Amniotic stem cell (primary cell): ENCODE measurements at regions not wholly inside any gene's neighbourhood (a gene's known extent, or its start where the extent isn't known, plus 50 kb on each side); places are given as distances from the start of the nearest gene placed in this dataset.
"Not testable (repeated sequence)": the region's sequence is repeated elsewhere in the genome, so short reads cannot be mapped to it uniquely, and the experiment has no call there.

Experiments used
- DNase-seq: peaks from one replicate; lab custom pipeline; 2025; lab: John Stamatoyannopoulos, UW

DNA sequence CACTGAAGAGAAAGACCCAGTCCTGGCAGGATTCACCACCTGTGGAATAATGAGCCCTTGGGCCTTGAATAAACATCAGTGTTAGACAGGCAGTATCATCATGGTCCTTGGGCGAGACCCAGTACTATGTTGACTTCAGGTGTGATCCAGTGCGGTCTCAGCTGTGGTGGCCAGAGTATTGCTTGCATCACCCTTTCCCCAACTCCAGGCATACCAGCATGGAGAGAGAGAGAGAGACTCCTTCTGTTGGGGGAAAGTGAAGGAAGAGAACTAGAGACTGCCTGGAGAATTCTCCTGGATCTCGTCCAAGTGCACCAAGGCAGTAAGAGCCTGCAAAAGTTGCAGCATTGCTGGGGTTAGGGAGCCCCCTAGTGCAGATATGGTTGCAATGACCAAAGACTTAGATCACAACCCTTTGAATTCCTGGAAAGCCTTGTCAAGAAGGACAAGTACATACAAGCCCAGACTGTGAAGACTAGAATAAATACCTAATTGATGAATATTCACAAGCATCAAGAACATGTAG, 61.1 kb upstream of the VAMP7 start:
- peak; percentile 18 for DNase-seq

DNA sequence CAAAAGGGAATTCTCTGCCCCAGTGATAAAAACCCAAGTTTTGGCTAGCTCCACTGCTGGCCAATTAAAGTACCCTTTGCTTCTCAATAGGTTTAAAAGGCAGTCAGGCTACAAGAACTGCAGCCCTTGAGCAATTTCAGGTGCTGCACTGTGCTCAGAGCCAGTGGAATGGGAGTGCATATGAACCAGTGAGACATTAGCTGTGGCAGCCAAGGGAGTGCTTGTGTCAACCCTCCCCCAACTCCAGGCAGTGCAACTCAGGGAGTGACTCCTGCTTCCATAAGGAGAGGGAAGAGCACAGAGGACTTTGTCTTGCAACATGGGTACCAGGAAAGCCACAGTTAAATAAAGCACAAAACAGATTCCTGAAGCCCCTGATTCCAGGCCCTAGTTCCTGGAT, 61.6 kb upstream of the VAMP7 start:
- DNase-seq, result no peak

DNA sequence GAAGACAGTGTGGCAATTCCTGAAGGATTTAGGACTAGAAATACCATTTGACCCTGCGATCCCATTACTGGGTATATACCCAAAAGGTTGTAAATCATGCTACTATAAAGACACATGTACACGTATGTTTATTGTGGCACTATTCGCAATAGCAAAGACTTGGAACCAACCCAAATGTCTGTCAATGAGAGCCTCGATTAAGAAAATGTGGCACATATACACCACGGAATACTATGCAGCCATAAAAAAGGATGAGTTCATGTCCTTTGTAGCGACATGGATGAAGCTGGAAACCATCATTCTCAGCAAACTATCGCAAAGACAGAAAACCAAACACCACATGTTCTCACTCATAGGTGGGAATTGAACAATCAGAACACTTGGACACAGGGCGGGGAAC, 66.8 kb upstream of the VAMP7 start:
- not testable (repeated sequence) for DNase-seq

DNA sequence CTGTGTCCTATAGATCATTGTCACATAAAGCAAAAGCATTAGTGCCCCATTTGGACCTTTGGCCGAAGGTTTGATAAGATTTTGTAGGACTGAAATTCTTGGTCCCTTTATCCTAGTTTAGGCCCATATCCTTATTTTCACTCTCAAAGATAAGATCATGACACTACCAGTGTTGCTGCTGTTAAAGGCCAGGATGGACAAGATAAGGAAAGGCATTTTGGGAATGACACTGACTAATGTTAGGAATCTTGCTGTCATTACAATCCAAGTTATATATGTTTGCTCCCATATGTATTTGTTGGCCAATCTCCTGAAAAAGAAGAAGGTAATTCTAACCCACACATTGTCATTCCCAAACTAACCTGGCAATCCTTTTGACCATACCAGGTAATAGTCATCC, 101.3 kb upstream of the VAMP7 start:
- no peak for DNase-seq

DNA sequence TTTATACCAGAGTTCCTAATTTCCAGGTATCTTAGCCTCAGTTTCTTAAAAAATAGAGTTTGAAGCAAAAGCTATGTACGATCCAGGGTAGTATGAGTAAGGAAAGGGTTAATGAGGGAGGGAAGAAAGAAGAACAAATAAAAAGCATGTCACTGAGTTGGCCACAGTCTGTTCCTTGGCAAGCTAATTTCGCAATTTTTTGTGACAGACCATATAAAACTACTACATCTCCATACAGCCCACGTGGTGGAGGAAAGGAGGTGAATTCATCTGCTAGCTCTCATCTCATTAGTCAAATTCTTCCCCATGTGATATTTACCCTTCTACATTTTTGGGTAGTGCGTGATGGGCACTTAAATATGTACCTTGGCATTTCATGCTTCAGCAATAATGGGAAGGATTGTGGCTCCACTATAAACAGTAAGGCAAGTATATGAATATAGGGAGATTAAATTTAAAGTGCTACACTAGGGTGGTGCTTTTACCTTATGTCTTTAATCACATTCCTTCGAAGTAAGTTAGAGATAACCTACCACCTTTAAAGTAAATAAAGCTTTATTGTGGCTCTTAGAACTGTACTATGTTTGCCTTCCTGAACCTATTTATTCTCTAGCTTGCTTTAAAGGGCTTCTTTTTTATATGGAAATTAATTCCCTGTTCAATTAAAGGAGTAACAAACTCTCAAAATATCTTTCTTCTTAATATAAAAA, 102.1 kb upstream of the VAMP7 start:
- no peak for DNase-seq

DNA sequence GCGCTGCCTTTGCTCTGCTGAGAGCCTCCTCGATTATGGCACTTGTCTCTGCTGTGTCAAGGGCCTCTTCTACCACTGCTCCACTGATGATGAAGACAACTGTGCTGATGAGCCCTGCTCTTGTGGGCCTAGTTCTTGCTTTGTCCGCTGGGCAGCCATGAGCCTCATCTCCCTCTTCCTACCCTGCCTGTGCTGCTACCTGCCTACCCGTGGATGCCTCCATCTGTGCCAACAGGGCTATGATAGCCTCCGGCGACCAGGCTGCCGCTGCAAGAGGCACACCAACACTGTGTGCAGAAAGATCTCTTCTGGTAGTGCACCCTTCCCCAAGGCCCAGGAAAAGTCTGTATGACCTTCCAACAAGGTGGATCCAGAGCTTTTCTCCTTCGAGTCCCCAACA, 106.8 kb upstream of the VAMP7 start:
- DNase-seq, result no peak

DNA sequence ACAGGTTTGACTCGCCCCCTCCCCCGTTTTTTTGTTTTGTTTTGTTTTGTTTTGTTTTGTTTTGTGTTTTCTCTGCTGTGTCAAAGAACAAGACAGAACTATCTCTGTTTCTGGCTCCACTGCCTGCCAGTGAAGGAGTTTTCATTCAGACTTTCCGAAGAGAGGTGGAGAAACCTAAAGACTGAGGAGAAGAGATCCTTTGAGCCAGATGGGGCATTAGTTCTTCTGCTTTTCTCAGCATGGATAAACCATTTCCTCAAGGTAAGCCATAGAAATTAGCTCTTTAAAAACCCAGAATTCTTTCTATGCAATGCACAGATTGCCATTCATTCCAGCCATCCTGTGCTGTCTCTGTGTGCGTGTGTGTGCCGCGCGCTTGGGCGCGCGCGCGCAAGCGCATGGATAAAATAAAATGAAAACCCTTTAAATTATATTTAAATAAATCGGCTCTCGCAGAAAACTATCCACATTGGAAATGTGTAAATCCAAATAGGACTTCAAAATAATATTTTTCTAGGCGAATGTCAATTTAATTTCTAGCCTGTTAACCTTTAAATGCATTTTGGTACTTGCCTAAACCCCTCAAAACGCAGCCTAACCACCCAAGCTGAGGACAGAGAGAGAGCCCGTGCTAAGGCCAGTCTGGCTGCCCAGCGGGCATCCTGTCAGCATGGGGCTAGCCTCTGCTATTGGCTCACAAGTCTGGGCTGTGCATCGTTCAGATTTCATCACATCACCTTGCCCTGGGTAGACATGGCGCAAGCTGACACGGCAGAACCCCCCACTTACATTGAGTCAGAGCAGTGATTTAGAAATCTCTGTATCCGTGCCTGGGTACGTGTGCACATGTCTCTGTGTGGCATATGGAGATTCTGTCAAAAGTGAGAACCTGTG, 113.0 kb upstream of the VAMP7 start:
- peak; percentile 12 for DNase-seq

DNA sequence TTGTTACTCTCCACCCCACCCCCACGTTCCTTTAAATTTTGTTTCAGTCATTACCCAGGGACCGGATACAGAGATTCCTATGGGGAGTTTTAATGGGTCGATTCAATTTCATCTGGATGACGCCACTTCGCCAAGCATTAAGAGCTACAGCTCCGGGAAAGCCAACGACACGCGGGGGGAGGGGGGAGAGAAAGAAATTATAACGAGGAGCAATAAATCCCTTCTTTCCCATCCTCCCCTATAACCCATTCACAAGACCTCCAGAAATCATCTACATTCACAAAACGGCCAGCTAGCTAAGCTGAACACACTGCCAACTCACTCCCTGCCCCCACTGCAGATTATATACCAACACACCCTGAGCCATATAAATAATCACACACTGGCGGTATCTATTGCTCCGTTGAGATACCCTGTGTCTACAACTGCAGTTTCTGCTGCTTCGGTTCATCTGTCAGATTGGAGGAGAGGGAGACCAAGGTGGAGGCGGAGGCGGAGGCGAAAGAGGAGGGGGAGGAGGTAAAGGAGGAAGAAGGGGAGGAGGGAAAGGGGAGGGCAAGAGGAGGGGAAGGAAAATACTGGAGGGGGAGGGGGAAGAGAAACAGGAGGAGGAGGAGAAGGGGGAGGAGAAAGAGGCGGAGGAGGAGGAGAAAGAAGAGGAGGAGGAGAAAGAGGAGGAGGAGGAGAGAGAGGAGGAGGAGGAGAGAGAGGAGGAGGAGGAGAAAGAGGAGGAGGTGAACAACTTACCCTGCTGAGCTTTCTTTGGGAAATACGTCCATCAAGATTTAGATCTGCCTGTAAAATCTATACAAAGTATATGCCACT, 113.9 kb upstream of the VAMP7 start:
- DNase-seq, result peak; percentile 11

DNA sequence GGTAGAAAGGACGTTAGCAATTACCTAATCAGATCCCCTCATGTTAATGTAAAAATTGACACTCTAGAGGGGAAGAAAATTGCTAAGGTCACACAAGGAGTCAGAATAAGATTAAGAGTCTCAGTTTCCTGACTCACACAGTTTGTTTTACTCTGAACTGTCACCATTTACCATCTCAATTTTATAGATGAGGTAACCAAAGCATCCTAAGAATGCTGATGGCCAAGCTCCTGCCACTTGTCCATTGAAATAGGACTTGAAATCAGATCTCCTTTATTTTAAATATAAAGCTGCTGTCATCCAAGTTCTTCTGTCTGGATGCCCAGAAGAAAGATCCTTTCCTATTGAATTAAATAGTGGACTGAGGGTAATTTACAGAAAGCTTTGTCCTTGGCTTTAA, 114.8 kb upstream of the VAMP7 start:
- no peak for DNase-seq

DNA sequence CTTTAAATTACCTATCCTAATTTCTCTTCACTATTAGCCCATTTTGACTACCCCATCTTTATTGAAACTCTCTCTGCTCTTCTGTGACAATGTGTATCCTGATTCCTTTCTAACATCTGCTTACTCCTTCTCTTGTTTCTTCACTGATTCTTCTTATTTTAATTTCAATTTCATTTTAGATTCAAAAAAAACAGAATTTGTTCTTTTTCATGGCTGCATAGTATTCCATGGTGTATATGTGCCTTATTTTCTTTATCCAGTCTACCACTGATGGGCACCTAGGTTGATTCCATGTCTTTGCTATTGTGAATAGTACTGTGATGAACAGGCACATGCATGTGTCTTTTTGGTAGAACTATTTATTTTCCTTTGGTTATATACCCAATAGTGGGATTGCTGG, 120.0 kb upstream of the VAMP7 start:
- DNase-seq, result no peak

DNA sequence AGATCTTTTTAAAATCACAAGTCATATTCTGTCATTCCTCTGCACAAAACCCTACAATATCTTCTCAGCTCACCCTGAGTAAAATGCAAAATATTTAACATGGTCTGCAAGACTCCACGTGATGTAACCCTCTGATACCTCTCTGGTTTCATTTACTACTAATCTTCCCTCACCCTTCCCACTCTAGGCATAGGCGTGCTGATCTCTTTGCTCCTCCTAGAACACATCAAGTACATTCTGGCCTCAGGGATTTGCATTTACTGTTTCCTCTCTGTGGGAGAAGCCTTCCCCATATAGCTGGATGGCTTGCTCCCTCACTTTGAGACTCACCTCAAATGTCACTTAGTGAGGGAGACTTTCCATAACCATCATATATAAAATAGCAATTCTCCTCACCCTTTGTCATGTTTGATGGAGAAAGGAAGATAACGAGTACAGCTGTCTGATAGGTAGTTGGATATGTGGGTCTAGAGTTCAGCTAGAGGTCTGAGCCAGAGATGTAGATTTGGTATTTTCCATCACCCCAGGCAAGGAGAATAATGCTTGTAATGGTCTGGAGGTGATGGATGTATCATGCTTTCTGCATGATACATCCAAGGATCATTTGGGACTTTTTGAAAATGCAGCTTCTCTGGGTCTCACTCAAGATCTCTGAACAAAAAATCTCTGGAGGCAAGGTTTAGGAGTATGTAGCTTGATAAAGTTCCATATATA, 123.9 kb upstream of the VAMP7 start:
- DNase-seq, result no peak

DNA sequence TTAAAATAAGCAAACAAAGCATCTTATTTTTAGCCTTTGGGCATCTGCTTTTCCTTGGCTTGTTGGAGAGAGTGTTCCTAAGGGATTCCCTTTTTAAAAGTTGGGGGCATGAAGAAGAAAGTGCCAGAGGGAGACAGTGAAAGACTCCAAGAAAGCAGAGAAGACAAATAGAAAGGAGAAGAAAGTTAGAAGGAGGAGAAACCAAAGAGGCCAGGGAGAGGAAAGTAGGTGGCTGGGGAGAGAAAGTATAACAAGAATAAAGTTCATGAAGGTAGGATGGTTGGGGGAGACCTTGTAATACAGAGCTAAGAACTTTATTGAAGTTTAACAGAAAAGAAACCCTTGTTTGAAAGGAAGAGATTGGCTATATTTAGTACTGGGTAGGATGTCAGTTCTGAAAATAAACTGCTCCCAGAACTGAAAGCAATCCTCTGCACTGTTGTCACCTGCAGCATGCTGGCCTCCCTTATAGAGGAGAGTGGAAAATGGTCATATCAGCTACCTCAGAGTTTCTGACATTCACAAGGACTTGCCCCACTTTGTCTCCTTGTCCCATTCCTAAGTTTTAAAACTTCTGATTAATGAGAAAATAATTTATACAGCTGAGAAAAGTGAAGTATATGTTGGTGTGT, 125.3 kb upstream of the VAMP7 start:
- DNase-seq, result no peak

DNA sequence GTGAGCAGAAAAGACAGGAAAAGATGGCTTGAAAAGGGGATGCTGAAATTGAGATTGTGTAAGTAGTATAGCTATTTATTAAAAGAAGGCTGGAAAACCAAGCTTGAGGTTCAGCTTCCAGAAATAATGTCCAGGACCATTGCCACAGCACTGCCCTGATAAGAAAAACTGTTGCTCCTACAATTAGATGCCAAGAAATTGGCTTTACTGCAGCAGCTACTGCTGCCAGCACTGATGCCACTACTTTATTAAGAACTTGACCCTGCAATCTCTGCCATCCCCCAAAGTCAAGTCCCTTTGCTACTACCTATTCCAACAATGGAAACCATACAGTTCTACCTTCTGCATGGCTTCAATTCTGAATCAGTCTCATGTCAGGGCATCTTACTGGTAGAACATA, 130.0 kb upstream of the VAMP7 start:
- no peak for DNase-seq

DNA sequence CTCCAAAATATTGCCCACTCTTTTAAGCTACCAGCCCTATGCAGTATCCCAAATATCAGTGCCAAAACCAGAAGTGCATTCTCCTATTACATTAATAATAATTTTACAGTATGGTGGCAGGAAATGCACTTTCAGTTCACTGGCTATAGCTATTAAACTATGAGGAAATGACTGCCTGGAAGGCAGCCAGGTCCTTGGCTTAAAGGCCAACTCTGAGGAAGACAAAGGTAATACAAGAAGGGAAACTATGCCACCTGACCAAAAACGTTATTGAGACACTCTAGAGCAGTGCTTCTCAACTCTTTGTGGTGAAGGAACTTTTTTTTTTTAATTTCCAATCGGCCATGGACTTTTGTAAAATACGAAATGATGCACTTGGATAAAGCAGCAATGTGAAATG, 133.6 kb upstream of the VAMP7 start:
- no peak for DNase-seq

DNA sequence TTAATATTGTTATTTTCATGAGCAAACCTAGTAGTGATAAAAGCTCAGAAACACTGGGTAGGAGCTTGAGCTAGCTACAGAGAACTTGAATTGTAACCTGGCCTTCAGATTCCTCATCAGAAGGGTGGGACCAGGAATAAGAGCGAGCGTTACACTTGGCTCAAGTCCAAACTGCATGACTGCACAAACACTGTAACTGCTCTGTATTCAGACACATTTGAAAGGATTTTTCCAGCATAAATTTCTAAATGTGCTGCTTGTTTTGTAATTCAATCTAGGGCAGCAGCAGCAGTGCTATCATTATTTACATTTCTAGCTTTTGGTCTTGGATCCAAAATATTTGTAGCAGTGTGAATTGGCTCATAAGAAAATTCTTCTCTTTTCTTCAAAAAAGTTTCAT, 133.0 kb upstream of the TMLHE start:
- DNase-seq, result no peak

DNA sequence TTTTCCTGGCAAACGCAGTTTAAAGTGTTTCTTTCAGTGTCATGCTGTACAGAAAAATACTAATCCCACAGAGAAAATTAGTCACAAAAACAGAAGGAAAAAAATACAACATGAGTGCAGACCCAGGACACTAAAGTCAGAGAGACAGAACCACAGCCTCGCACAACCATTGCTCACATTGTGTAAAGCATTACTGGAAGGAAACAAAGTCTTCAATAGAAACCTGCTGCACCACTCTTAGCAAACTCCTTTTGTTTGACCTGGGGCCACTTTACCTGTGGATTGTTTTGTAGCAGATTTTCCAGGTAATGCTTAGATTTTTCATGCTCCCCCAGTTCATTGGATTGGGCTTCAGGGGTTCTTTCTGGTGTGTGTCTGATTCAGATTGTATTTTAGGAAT, 131.8 kb upstream of the TMLHE start:
- DNase-seq, result no peak

DNA sequence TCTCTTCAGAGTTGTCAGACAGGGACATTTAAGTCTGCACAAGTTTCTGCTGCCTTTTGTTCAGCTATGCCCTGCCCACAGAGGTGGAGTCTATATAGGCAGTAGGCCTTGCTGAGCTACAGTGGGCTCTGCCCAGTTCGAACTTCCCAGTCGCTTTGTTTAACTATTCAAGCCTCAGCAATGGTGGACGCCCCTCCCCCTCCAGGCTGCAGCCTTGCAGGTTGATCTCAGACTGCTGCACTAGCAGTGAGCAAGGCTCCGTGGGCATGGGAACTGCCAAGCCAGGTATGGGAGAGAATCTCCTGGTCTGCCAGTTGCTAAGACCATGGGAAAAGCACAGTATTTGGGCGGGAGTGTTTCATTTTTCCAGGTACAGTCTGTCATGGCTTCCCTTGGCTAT, 115.6 kb upstream of the TMLHE start:
- DNase-seq, result not testable (repeated sequence)

DNA sequence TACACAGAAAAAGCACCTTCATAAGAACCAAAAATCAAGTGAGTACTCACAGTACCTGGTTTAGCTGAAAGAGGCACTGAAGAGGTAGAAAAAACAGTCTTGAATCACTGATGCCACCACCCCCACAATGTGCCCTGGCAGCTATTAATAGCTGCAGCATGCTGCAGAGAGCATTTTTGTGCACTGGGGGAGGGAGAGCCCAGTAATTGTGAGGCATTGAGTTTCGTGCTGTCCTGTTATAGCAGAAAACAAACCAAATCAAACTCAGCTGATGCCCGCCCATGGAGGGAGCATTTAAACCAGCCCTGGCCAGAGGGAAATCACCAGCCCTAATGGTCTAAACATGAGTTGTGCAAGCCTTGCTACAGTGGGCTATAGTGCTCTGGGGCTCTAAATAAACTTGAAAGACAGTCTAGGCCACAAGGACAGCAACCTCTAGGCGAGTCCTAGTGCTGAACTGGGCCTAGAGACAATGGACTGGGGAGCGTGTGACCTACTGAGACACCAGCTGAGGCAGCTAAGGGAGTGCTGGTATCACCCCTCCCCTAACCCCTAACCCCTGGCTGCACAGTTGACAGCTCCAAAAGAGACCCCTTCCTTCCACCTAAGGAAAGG, 106.3 kb upstream of the TMLHE start:
- DNase-seq, result no peak

DNA sequence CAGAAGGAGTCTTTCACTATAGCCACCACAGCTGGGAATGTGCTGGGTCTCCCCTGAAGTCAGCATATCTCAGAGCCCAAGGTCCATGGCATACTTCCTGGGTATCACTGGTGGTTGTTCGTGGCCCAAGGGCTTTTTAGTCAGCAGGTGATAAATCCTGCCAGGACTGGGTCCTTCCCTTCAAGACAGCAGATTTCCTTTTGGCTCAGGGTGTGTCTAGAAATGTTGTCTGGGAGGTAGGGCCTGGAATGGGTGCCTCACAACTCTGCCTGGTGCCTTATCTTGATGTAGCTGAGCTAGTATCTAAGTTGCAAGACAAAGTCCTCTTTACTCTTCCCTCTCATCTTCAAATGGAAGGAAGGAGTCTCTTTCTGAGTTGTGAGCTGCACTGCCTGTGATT, 102.4 kb upstream of the TMLHE start:
- no peak for DNase-seq

DNA sequence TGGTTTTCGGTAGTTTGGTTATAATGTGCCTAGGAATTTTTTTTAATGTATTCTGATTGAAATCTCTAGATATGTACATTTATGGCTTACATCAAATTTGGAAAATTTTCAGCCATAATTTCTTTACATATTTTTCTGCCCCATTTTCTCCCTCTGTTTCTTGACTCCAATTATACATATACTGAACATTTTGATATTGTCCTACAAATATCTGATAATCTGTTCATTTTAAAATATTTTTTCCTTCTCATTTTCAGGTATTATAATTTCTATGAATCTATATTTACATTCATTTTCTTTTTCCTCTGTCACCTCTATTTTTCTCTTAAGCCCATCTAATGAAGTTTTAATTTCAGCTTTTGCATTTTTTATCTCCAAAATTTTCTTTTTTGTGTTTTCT, 82.7 kb upstream of the TMLHE start:
- no peak for DNase-seq

DNA sequence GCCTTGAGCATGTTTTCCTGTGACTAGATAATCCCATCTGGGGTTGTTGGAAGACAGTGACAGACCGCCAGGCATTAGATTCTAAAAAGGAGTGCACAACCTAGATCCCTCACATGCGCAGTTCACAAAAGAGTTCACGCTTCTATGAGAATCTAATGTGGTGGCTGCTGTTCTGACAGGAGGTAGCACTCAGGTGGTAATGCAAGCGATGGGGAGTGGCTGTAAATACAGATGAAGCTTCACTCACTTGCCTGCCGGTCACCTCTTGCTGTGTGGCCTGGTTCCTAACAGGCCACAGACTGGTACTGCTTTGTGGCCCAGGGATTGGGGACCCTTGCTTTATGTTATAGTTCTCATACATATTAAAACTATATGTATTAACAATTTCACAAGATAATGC, 81.9 kb upstream of the TMLHE start:
- no peak for DNase-seq
